ENCODE measurements at regions not wholly inside any gene's neighbourhood (a gene's known extent, or its start where the extent isn't known, plus 50 kb on each side); places are given as distances from the start of the nearest gene placed in this dataset.

- H3K9ac ChIP-seq (ENCODE audit: insufficient read depth, low read depth, low read length): no peak overlapping the region
- BruUV-seq (replicated peaks): no TSS peak
- TF ChIP-seq ZNF264 (CRISPR knock-in tag; IDR thresholded peaks at IDR 0.05) (no peak), KMT2A (CRISPR knock-in tag; IDR thresholded peaks at IDR 0.05) (no peak), PPARG (CRISPR knock-in tag; conservative IDR thresholded peaks at IDR 0.05) (no peak), SIN3A (IDR thresholded peaks at IDR 0.05; ENCODE audit: borderline replicate concordance, low read depth, low read length) (no peak), KAT8 (CRISPR knock-in tag; IDR thresholded peaks at IDR 0.05) (no peak), NCOA1 (CRISPR knock-in tag; IDR thresholded peaks at IDR 0.05) (no peak), ZGPAT (CRISPR knock-in tag; IDR thresholded peaks at IDR 0.05) (no peak), SALL2 (CRISPR knock-in tag; IDR thresholded peaks at IDR 0.05) (no peak), ZNF572 (CRISPR knock-in tag; IDR thresholded peaks at IDR 0.05) (no peak), ZNF20 (CRISPR knock-in tag; IDR thresholded peaks at IDR 0.05) (no peak), NR2F6 (IDR thresholded peaks at IDR 0.05) (no peak), NR2F6 (CRISPR knock-in tag; IDR thresholded peaks at IDR 0.05) (no peak), HMGA1 (CRISPR knock-in tag; conservative IDR thresholded peaks at IDR 0.05) (no peak), CBFB (CRISPR knock-in tag; IDR thresholded peaks at IDR 0.05) (no peak)
- H2AFZ ChIP-seq (ENCODE audit: low read length): no peak overlapping the region
- WGBS (ENCODE audit: low lambda C conversion rate): 3% methylated on average over 4 of the region's 4 CpGs
- H3K27ac ChIP-seq (ENCODE audit: extremely low read length, insufficient read depth, low read length): no peak overlapping the region
- H3K4me1 ChIP-seq (ENCODE audit: insufficient read depth, low read length): no peaks in the 10 kb centered on the region
- H3K9me3 ChIP-seq (ENCODE audit: low read length): no peaks in the 10 kb centered on the region
- POLR2A ChIA-PET: no interaction called here
- no peaks in the 10 kb centered on the region for H3K36me3 ChIP-seq (replicated peaks in 1 of 2; ENCODE audit: control insufficient read depth in 1 of 2, insufficient read depth in 2 of 2, low read length in 2 of 2)
- intact Hi-C loops (cut with micrococcal nuclease; ENCODE audit: unreplicated experiment): no loop called here
- H3K27me3 ChIP-seq (ENCODE audit: control insufficient read depth in 1 of 2, insufficient read depth in 2 of 2, low read length in 2 of 2): no peaks in the 10 kb centered on the region
- no peak overlapping the region for H3K4me3 ChIP-seq (replicated peaks in 1 of 3; ENCODE audit: insufficient read depth in 1 of 3, low read depth in 2 of 3, low read length in 3 of 3)
- H4K20me1 ChIP-seq (ENCODE audit: insufficient read depth, low read length): no peaks in the 10 kb centered on the region
- ATAC-seq (no peak), FAIRE-seq (no peak), DNase-seq (ENCODE audit: low spot score) (no peak)
- no peaks in the 10 kb centered on the region for H3K79me2 ChIP-seq (ENCODE audit: insufficient read depth, low read length)
- no peak overlapping the region for H3K4me2 ChIP-seq (ENCODE audit: low read depth, low read length)
- in situ Hi-C loops (cut with HindIII; ENCODE audit: extremely low pct_ligation_motif_present, low pct_unique_long_range_greater_than_20kb): no loop called here
- CTCF ChIA-PET (ENCODE audit: low intra/inter-chr PET ratio, low total read pairs): no interaction called here
These were observed 981.5 kb downstream of the DIAPH3 start for GRCh38 chr13:59182241-59182640.

Measured in HepG2 (cell line).